HCT116 (cell line): ENCODE measurements at regions not wholly inside any gene's neighbourhood (a gene's known extent, or its start where the extent isn't known, plus 50 kb on each side); places are given as distances from the start of the nearest gene placed in this dataset.

Experiments
- ATAC-seq: fragments of 200-7000 bp; cut with Tn5 transposase; 2 replicates; pipeline ENCODE4 v1.9.1; 2020; ENCODE audit warnings: mild to moderate bottlenecking, moderate library complexity
- BruUV-seq: library from RNA; stranded (reverse); fragments of 400-500 nt; replicated peaks from 2 replicates; lab custom pipeline; 2021; lab: Mats Ljungman, UMichigan
- CTCF ChIA-PET: fragments of 300-600 bp; sonication (Branson Sonifier 250); formaldehyde crosslinking; loops from one replicate; lab custom pipeline; 2021; ENCODE audit warnings: antibody characterized with exemption; lab: Charles Lee
- POLR2A ChIA-PET: fragments of 300-600, 350-600 bp; sonication (Branson Sonifier 250); formaldehyde crosslinking; loops from one replicate; lab custom pipeline; 2021; ENCODE audit warnings: antibody characterized with exemption; lab: Charles Lee
- RAD21 ChIA-PET, 2 experiments: fragments of 300-600 bp; sonication (Branson Sonifier 250); formaldehyde crosslinking; loops; one replicate each; lab custom pipeline; 2023; ENCODE audit warnings: low total read pairs in 2 of 2; ENCODE audit not compliant: uncharacterized antibody in 2 of 2, unreplicated experiment in 2 of 2, low non-redundant PET in 1 of 2; lab: Charles Lee
- DNase-seq: peaks from one replicate; pipeline ENCODE4 v3.0.0-alpha.2; 2010; ENCODE audit warnings: low read depth, low spot score
- H2AFZ ChIP-seq: fragments of 200-600 bp; shearing (Covaris generic), sonication (generic); 2 replicates; pipeline ENCODE4 v1.6.1; 2017; ENCODE audit warnings: low read depth, mixed run types, mixed read lengths, antibody characterized with exemption, low read length; ENCODE audit not compliant: poor library complexity, severe bottlenecking
- H3K27ac ChIP-seq: 2 replicates; pipeline ENCODE4 v1.5.1; 2012; ENCODE audit warnings: low read depth, low read length
- H3K27me3 ChIP-seq: fragments of 200-600 bp; sonication (generic); 2 replicates; pipeline ENCODE4 v1.6.1; 2016; ENCODE audit warnings: mixed run types, low read length, mixed read lengths; ENCODE audit not compliant: insufficient read depth
- H3K36me3 ChIP-seq, 2 experiments: fragments of 200-500 bp in 1 of 2; fragments of 200-600 bp in 1 of 2; sonication (Bioruptor generic) in 1 of 2; sonication (generic) in 1 of 2; 2 replicates each; pipeline versions ENCODE4 v1.5.1 to v1.6.1; 2014 to 2016; ENCODE audit warnings: low read length in 2 of 2, inconsistent platforms in 1 of 2, mixed read lengths in 1 of 2, mixed run types in 1 of 2; ENCODE audit not compliant: insufficient read depth in 2 of 2, control insufficient read depth in 1 of 2
- H3K4me1 ChIP-seq, 2 experiments: fragments of 200-600 bp in 1 of 2; sonication (generic) in 1 of 2; 2 replicates each; pipeline versions ENCODE4 v1.5.1 to v1.6.1; 2012 to 2017; ENCODE audit warnings: low read length in 2 of 2, inconsistent platforms in 1 of 2, mild to moderate bottlenecking in 1 of 2, mixed read lengths in 1 of 2, mixed run types in 1 of 2, moderate library complexity in 1 of 2; ENCODE audit not compliant: insufficient read depth in 2 of 2, control insufficient read depth in 1 of 2
- H3K4me2 ChIP-seq: fragments of 200-600 bp; sonication (generic); 2 replicates; pipeline ENCODE4 v1.6.1; 2017; ENCODE audit warnings: mixed run types, low read length, mixed read lengths
- H3K4me3 ChIP-seq, 2 experiments: fragments of 200-600 bp in 1 of 2; sonication (generic) in 1 of 2; replicated peaks in 1 of 2; 2 replicates each; pipeline ENCODE4 v1.5.1; 2011 to 2016; ENCODE audit warnings: low read length in 2 of 2, control low read depth in 1 of 2, low read depth in 1 of 2, mild to moderate bottlenecking in 1 of 2, mixed read lengths in 1 of 2, mixed run types in 1 of 2
- H3K79me2 ChIP-seq: fragments of 200-600 bp; sonication (generic); 2 replicates; pipeline ENCODE4 v1.6.1; 2017; ENCODE audit warnings: mild to moderate bottlenecking, mixed run types, low read length, moderate library complexity, mixed read lengths; ENCODE audit not compliant: insufficient read depth
- H3K9ac ChIP-seq: fragments of 200-600 bp; sonication (generic); 2 replicates; pipeline ENCODE4 v1.6.1; 2016; ENCODE audit warnings: low read length, mixed read lengths
- H3K9me2 ChIP-seq: fragments of 200-600 bp; sonication (generic), shearing (Covaris generic); 2 replicates; pipeline ENCODE4 v1.6.1; 2017; ENCODE audit warnings: mixed run types, mild to moderate bottlenecking, moderate library complexity; ENCODE audit not compliant: insufficient read depth
- H3K9me3 ChIP-seq, 2 experiments: fragments of 200-500 bp in 1 of 2; fragments of 200-600 bp in 1 of 2; sonication (Bioruptor generic) in 1 of 2; sonication (generic) in 1 of 2; 2 replicates each; pipeline ENCODE4 v1.6.1; 2014 to 2017; ENCODE audit warnings: low read length in 2 of 2, mixed read lengths in 2 of 2, inconsistent platforms in 1 of 2, low read depth in 1 of 2, mild to moderate bottlenecking in 1 of 2, mixed run types in 1 of 2, moderate library complexity in 1 of 2; ENCODE audit not compliant: control insufficient read depth in 1 of 2, insufficient read depth in 1 of 2
- H4K20me1 ChIP-seq: fragments of 200-600 bp; sonication (generic), shearing (Covaris generic); 2 replicates; pipeline ENCODE4 v1.6.1; 2017; ENCODE audit warnings: mixed run types, mild to moderate bottlenecking, moderate library complexity; ENCODE audit not compliant: insufficient read depth
- CBX3 ChIP-seq: IDR thresholded peaks from 2 replicates; pipeline ENCODE4 v1.6.1; 2012; ENCODE audit warnings: low read depth
- CEBPB ChIP-seq: IDR thresholded peaks from 2 replicates; pipeline ENCODE4 v1.6.1; 2012; ENCODE audit warnings: low read depth
- EGR1 ChIP-seq: IDR thresholded peaks from 2 replicates; pipeline ENCODE4 v1.6.1; 2012; ENCODE audit warnings: low read depth
- ELF1 ChIP-seq: IDR thresholded peaks from 2 replicates; pipeline ENCODE4 v1.6.1; 2012; ENCODE audit warnings: low read depth, borderline replicate concordance
- EZH2 ChIP-seq: fragments of 200-600 bp; sonication (generic); IDR thresholded peaks from 2 replicates; pipeline ENCODE4 v1.6.1; 2017; ENCODE audit warnings: antibody characterized with exemption, mixed run types
- EZH2phosphoT487 ChIP-seq: fragments of 200-600 bp; IDR thresholded peaks from 2 replicates; pipeline ENCODE4 v1.6.1; 2018; ENCODE audit warnings: antibody characterized with exemption, borderline replicate concordance
- FOSL1 ChIP-seq: IDR thresholded peaks from 2 replicates; pipeline ENCODE4 v1.6.1; 2012; ENCODE audit warnings: low read depth
- JUND ChIP-seq: IDR thresholded peaks from 2 replicates; pipeline ENCODE4 v1.6.1; 2012
- MAX ChIP-seq: IDR thresholded peaks from 2 replicates; pipeline ENCODE4 v1.6.1; 2012
- POLR2A ChIP-seq: IDR thresholded peaks from 2 replicates; pipeline ENCODE4 v1.7.0; 2011; ENCODE audit warnings: borderline replicate concordance; ENCODE audit not compliant: insufficient read depth, insufficient read length; ENCODE audit errors: extremely low read depth
- POLR2AphosphoS5 ChIP-seq: IDR thresholded peaks from 2 replicates; pipeline ENCODE4 v1.6.1; 2011; ENCODE audit warnings: mild to moderate bottlenecking, low read depth, low read length, moderate library complexity
- REST ChIP-seq: IDR thresholded peaks from 2 replicates; pipeline ENCODE4 v1.6.1; 2012; ENCODE audit warnings: low read depth
- SIN3A ChIP-seq: IDR thresholded peaks from 2 replicates; pipeline ENCODE4 v1.6.1; 2012; ENCODE audit warnings: low read depth
- SP1 ChIP-seq: IDR thresholded peaks from 2 replicates; pipeline ENCODE4 v1.6.1; 2012; ENCODE audit warnings: low read depth
- SRF ChIP-seq: IDR thresholded peaks from 2 replicates; pipeline ENCODE4 v1.6.1; 2012; ENCODE audit warnings: low read depth
- TCF7L2 ChIP-seq: IDR thresholded peaks from 2 replicates; pipeline ENCODE4 v1.7.0; 2011; ENCODE audit warnings: borderline replicate concordance, inconsistent platforms; ENCODE audit not compliant: insufficient read depth, insufficient read length; ENCODE audit errors: extremely low read depth
- YY1 ChIP-seq: IDR thresholded peaks from 2 replicates; pipeline ENCODE4 v1.6.1; 2011; ENCODE audit warnings: low read length, low read depth, moderate library complexity, mild to moderate bottlenecking; ENCODE audit not compliant: insufficient replicate concordance; ENCODE audit errors: extremely low read depth
- ZBTB33 ChIP-seq: IDR thresholded peaks from 2 replicates; pipeline ENCODE4 v1.6.1; 2011; ENCODE audit warnings: mild to moderate bottlenecking, low read length, moderate library complexity; ENCODE audit not compliant: insufficient replicate concordance; ENCODE audit errors: extremely low read depth
- ZFX ChIP-seq: fragments of 450-650 bp; IDR thresholded peaks from 2 replicates; pipeline ENCODE4 v1.6.1; 2017
- ZNF274 ChIP-seq: fragments of 200-500 bp; sonication (Bioruptor generic); IDR thresholded peaks from 2 replicates; pipeline ENCODE4 v1.6.1; 2014; ENCODE audit warnings: mild to moderate bottlenecking, low read depth, low read length, inconsistent platforms
- intact Hi-C: fragments of 100-400 bp; cut with micrococcal nuclease; formaldehyde crosslinking; loops from 2 replicates; pipeline ENCODE4 v1.10.0; 2022

- Histone ChIP-seq H3K79me2 (no peaks in the 10 kb centered on the region), H3K36me3 (no peaks in the 10 kb centered on the region), H3K27me3 (no peaks in the 10 kb centered on the region), H3K9me2 (no peaks in the 10 kb centered on the region), H3K9ac (0 out of 2 replicates have a peak overlapping the region, but pooled peaks have one; percentile 5), H3K4me2 (no peak overlapping the region), H3K4me3 (no peak overlapping the region), H3K27ac (no peak overlapping the region), H4K20me1 (no peaks in the 10 kb centered on the region), H3K9me3 (no peaks in the 10 kb centered on the region), H2AFZ (no peak overlapping the region), H3K4me1 (peaks cover 42 to 69% of the 10 kb centered on the region in 2 experiments)
- ATAC-seq = no peak
- DNase-seq = no peak
- ChIA-PET RAD21 (interaction anchor here in 1 of 2 experiments (0.6 to 0.7 kb wide), 2 partner anchors 31 to 33 kb away, joined by 3 to 4 read pairs; no protein-coding TSS in a partner anchor), POLR2A (interaction anchor here (1.0 to 1.2 kb wide), 2 partner anchors 26 to 33 kb away, joined by 3 read pairs; no protein-coding TSS in a partner anchor), CTCF (interaction anchor here (1.0 to 2.5 kb wide), 6 partner anchors 27 to 69 kb away, joined by 3 to 9 read pairs (median 6); no protein-coding TSS in a partner anchor)
- intact Hi-C loops = no loop called here
- no TSS peak for BruUV-seq
- no peak for TF ChIP-seq EGR1
- TF ChIP-seq CEBPB = no peak
- no peak for TF ChIP-seq SRF
- TF ChIP-seq EZH2phosphoT487 = no peak
- TF ChIP-seq ELF1 = no peak
- no peak for TF ChIP-seq FOSL1
- TF ChIP-seq TCF7L2 = no peak
- TF ChIP-seq SP1 = no peak
- no peak for TF ChIP-seq ZFX
- TF ChIP-seq SIN3A = no peak
- no peak for TF ChIP-seq EZH2
- no peak for TF ChIP-seq REST
- TF ChIP-seq ZNF274 = no peak
- no peak for TF ChIP-seq POLR2A
- TF ChIP-seq JUND = no peak
- no peak for TF ChIP-seq ZBTB33
- no peak for TF ChIP-seq CBX3
- TF ChIP-seq MAX = no peak
- TF ChIP-seq POLR2AphosphoS5 = no peak
- no peak for TF ChIP-seq YY1
These were observed 53.8 kb downstream of the TEX44 start for GRCh38 chr2:231646476-231646875.
